CD4-positive, alpha-beta T cell (primary cell): ENCODE measurements at regions not wholly inside any gene's neighbourhood (a gene's known extent, or its start where the extent isn't known, plus 50 kb on each side); places are given as distances from the start of the nearest gene placed in this dataset.

Source experiments
- ATAC-seq: fragments of 200-7000 bp; cut with Tn5 transposase; one replicate; pipeline ENCODE4 v1.10.0; 2022; ENCODE audit warnings: mild to moderate bottlenecking; ENCODE audit not compliant: poor library complexity
- CTCF ChIA-PET: fragments of 350-600 bp; sonication (Branson Sonifier 250); formaldehyde crosslinking; loops from one replicate; lab custom pipeline; 2021; ENCODE audit warnings: antibody characterized with exemption, inconsistent platforms; lab: Charles Lee
- POLR2A ChIA-PET: fragments of 350-600 bp; sonication (Branson Sonifier 250); formaldehyde crosslinking; loops from one replicate; lab custom pipeline; 2021; ENCODE audit warnings: antibody characterized with exemption, inconsistent platforms; lab: Charles Lee
- DNase-seq, 14 experiments: peaks; one replicate each; pipeline ENCODE4 v3.0.0-alpha.2; 2013 to 2020; ENCODE audit warnings: mixed read lengths in 2 of 14
- H3K27ac ChIP-seq, 2 donors: one replicate each; pipeline versions ENCODE4 v1.5.1 to v1.7.0; 2013; ENCODE audit warnings: low read length in 2 of 2, low read depth in 1 of 2, mild to moderate bottlenecking in 1 of 2
- H3K27me3 ChIP-seq, 2 experiments: 1 replicate in 1 of 2; 2 replicates in 1 of 2; pipeline versions ENCODE4 v1.6.1 to v1.7.0; 2013; ENCODE audit warnings: low read length in 2 of 2, control low read depth in 1 of 2, mild to moderate bottlenecking in 1 of 2, moderate library complexity in 1 of 2; ENCODE audit not compliant: insufficient read depth in 2 of 2, control insufficient read depth in 1 of 2
- H3K36me3 ChIP-seq: one replicate; pipeline ENCODE4 v1.6.1; 2013; ENCODE audit warnings: low read length, control low read depth; ENCODE audit not compliant: insufficient read depth
- H3K4me1 ChIP-seq: one replicate; pipeline ENCODE4 v1.6.1; 2013; ENCODE audit warnings: low read length, control low read depth; ENCODE audit not compliant: insufficient read depth
- H3K4me3 ChIP-seq: one replicate; pipeline ENCODE4 v1.5.1; 2013; ENCODE audit warnings: mild to moderate bottlenecking, low read length, moderate library complexity
- H3K9me3 ChIP-seq, 2 experiments: 1 replicate in 1 of 2; 2 replicates in 1 of 2; pipeline versions ENCODE4 v1.6.1 to v1.7.0; 2013; ENCODE audit warnings: low read length in 2 of 2, mild to moderate bottlenecking in 2 of 2, control low read depth in 1 of 2, moderate library complexity in 1 of 2; ENCODE audit not compliant: control insufficient read depth in 1 of 2, insufficient read depth in 1 of 2
- H3K27ac Mint-ChIP-seq: one replicate; pipeline ENCODE4 v1.8.0; 2020; ENCODE audit warnings: mixed read lengths
- H3K27me3 Mint-ChIP-seq: one replicate; pipeline ENCODE4 v1.8.0; 2021; ENCODE audit warnings: mixed read lengths
- H3K36me3 Mint-ChIP-seq: one replicate; pipeline ENCODE4 v1.8.0; 2021; ENCODE audit warnings: low read depth, mixed read lengths
- H3K4me1 Mint-ChIP-seq: one replicate; pipeline ENCODE4 v1.8.0; 2021; ENCODE audit warnings: low read depth, mixed read lengths
- H3K4me3 Mint-ChIP-seq: one replicate; pipeline ENCODE4 v1.8.0; 2020; ENCODE audit warnings: mild to moderate bottlenecking, mixed read lengths
- H3K9me3 Mint-ChIP-seq: one replicate; pipeline ENCODE4 v1.8.0; 2020; ENCODE audit warnings: mixed read lengths
- intact Hi-C, 2 experiments: fragments of 100-400 bp; cut with DNase I in 1 of 2; cut with micrococcal nuclease in 1 of 2; formaldehyde crosslinking; loops; one replicate each; pipeline versions ENCODE4 v1.15.1 to v1.9.0; 2023 to 2025; cut with DNase I, micrococcal nuclease
- TF ChIP-seq, protein P1 (sequence below): fragments of 200-600 bp; IDR thresholded peaks from one replicate; pipeline ENCODE4 v1.8.0; 2022; ENCODE audit warnings: antibody characterized with exemption, mild to moderate bottlenecking

DNA sequence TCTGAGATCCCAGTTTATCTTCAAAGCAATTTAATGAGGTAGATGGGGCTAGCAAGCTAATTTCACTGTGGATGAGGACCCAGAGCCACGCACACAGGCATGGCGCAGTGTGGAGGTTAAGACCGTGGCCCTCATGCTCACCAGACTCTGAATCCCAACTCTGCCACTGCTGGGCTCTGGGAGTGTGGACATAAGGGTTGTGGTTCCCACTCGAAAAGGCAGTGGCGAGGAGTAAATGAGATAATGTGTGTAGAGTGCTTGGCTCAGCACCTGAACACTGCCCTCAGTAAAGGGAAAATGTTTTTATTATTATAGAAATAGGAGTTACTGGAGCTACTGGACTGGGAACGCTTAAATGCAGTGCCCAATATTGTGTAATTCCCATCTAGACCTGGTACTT lies 243.5 kb upstream of the TPM1 start:
- ATAC-seq (no peak), DNase-seq (no peak)
- ChIA-PET CTCF (no interaction called here), POLR2A (no interaction called here)
- no peaks in the 10 kb centered on the region for H3K4me1 Mint-ChIP-seq
- no peak overlapping the region for H3K27ac Mint-ChIP-seq
- TF ChIP-seq, protein P1, sequence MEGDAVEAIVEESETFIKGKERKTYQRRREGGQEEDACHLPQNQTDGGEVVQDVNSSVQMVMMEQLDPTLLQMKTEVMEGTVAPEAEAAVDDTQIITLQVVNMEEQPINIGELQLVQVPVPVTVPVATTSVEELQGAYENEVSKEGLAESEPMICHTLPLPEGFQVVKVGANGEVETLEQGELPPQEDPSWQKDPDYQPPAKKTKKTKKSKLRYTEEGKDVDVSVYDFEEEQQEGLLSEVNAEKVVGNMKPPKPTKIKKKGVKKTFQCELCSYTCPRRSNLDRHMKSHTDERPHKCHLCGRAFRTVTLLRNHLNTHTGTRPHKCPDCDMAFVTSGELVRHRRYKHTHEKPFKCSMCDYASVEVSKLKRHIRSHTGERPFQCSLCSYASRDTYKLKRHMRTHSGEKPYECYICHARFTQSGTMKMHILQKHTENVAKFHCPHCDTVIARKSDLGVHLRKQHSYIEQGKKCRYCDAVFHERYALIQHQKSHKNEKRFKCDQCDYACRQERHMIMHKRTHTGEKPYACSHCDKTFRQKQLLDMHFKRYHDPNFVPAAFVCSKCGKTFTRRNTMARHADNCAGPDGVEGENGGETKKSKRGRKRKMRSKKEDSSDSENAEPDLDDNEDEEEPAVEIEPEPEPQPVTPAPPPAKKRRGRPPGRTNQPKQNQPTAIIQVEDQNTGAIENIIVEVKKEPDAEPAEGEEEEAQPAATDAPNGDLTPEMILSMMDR: no peak
- no peaks in the 10 kb centered on the region for H3K4me1 ChIP-seq
- H3K9me3 ChIP-seq: no peaks in the 10 kb centered on the region
- intact Hi-C loops: no loop called here
- H3K4me3 Mint-ChIP-seq: no peak overlapping the region
- H3K27ac ChIP-seq: no peak overlapping the region
- H3K36me3 ChIP-seq: no peaks in the 10 kb centered on the region
- no peaks in the 10 kb centered on the region for H3K36me3 Mint-ChIP-seq
- peaks cover 5% of the 10 kb centered on the region for H3K27me3 Mint-ChIP-seq
- H3K4me3 ChIP-seq: no peak overlapping the region
- no peaks in the 10 kb centered on the region for H3K9me3 Mint-ChIP-seq
- H3K27me3 ChIP-seq: peaks cover 0 to 2% of the 10 kb centered on the region in 2 experiments

DNA sequence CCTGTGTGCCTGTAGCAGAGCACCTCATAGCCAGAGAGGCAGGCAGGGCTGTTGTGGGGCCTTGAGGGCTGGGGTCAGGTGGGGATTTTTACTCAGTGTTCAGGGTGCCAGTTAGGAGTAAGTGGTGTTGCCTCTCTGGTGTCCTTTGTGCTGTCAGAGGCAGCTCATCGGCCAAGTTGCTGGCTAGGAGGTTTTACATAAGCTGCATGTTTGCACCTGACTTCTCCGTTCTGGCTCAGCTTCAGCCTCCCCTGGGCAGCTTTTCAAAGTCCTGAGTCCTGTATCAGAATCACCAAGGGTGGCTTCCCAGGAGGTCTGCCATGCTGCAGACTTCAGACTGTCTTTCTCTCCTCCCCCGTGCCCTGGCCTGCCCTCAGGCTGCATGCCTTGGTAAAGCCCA lies 242.6 kb upstream of the TPM1 start:
- CTCF ChIA-PET: no interaction called here
- intact Hi-C loops: no loop called here
- no peaks in the 10 kb centered on the region for H3K27me3 Mint-ChIP-seq
- no peaks in the 10 kb centered on the region for H3K9me3 Mint-ChIP-seq
- Histone ChIP-seq H3K27me3 (peaks cover 0 to 2% of the 10 kb centered on the region in 2 experiments), H3K9me3 (no peaks in the 10 kb centered on the region), H3K27ac (no peak overlapping the region), H3K36me3 (no peaks in the 10 kb centered on the region), H3K4me3 (no peak overlapping the region), H3K4me1 (no peaks in the 10 kb centered on the region)
- POLR2A ChIA-PET: no interaction called here
- TF ChIP-seq, protein P1: no peak
- no peak for ATAC-seq
- no peak for DNase-seq
- no peak overlapping the region for H3K27ac Mint-ChIP-seq
- no peaks in the 10 kb centered on the region for H3K4me1 Mint-ChIP-seq
- no peak overlapping the region for H3K4me3 Mint-ChIP-seq
- no peaks in the 10 kb centered on the region for H3K36me3 Mint-ChIP-seq

DNA sequence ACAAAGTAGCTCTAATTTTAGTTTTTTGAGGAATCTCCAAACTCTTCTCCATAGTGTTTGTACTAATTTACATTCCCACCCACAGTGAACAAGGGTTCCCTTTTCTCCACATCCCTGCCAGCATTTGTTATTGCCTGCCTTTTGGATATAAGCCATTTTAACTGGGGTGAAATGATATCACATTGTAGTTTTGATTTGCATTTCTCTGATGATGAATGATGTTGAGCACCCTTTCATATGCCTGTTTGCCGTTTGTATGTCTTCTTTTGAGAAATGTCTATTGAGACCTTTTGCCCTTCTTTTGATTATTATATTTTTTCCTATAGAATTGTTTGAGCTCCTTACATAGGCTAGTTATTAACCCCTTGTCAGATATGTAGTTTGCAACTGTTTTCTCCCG lies 239.9 kb upstream of the TPM1 start:
- Mint-ChIP-seq H3K4me1 (no peaks in the 10 kb centered on the region), H3K27ac (no peak overlapping the region), H3K27me3 (no peaks in the 10 kb centered on the region), H3K4me3 (no peak overlapping the region), H3K36me3 (no peaks in the 10 kb centered on the region), H3K9me3 (no peaks in the 10 kb centered on the region)
- Histone ChIP-seq H3K27ac (no peak overlapping the region), H3K4me3 (no peak overlapping the region), H3K4me1 (no peaks in the 10 kb centered on the region), H3K36me3 (no peaks in the 10 kb centered on the region), H3K9me3 (no peaks in the 10 kb centered on the region), H3K27me3 (no peaks in the 10 kb centered on the region)
- CTCF ChIA-PET: interaction anchor here (1.3 kb wide), 1 partner anchor 9 kb away, joined by 3 read pairs; no protein-coding TSS in a partner anchor
- TF ChIP-seq, protein P1: no peak
- POLR2A ChIA-PET: no interaction called here
- intact Hi-C loops: no loop called here
- DNase-seq (no peak), ATAC-seq (no peak)
